GM19455 (cell line): ENCODE measurements at regions not wholly inside any gene's neighbourhood (a gene's known extent, or its start where the extent isn't known, plus 50 kb on each side); places are given as distances from the start of the nearest gene placed in this dataset.

Experiments
- ATAC-seq: cut with Tn5 transposase; IDR thresholded peaks from one replicate; pipeline ENCODE4 v1.9.1; 2021; ENCODE audit not compliant: unreplicated experiment

- no peak for ATAC-seq
Measured at GRCh38 chr15:96247621-96248305, 82.7 kb upstream of the NR2F2 start.

- no peak for ATAC-seq
Measured at GRCh38 chr15:96252148-96252547, 78.4 kb upstream of the NR2F2 start.

GRCh38 chr15:96253006-96253747 lies 77.3 kb upstream of the NR2F2 start:
- no peak for ATAC-seq

- ATAC-seq, result no peak
Measured at GRCh38 chr15:96254173-96254572, 76.3 kb upstream of the NR2F2 start.

- no peak for ATAC-seq
Measured at GRCh38 chr15:96255599-96255998, 74.9 kb upstream of the NR2F2 start.

- ATAC-seq, result no peak
Measured at GRCh38 chr15:96261575-96262034, 68.9 kb upstream of the NR2F2 start.

- ATAC-seq, result no peak
Measured at GRCh38 chr15:96262097-96262496, 68.4 kb upstream of the NR2F2 start.

- no peak for ATAC-seq
Measured at GRCh38 chr15:96262549-96263489, 67.7 kb upstream of the NR2F2 start.

- ATAC-seq, result no peak
Measured at GRCh38 chr15:96264351-96264798, 66.1 kb upstream of the NR2F2 start.

GRCh38 chr15:96264801-96265515 lies 65.5 kb upstream of the NR2F2 start:
- no peak for ATAC-seq

GRCh38 chr15:96266456-96266855 lies 64.0 kb upstream of the NR2F2 start:
- no peak for ATAC-seq

- ATAC-seq, result no peak
Measured at GRCh38 chr15:96267463-96267862, 63.0 kb upstream of the NR2F2 start.

- ATAC-seq, result no peak
Measured at GRCh38 chr15:96268442-96269204, 61.9 kb upstream of the NR2F2 start.

GRCh38 chr15:96270581-96271172 lies 59.8 kb upstream of the NR2F2 start:
- ATAC-seq, result no peak

- ATAC-seq, result no peak
Measured at GRCh38 chr15:96272427-96272826, 58.1 kb upstream of the NR2F2 start.

GRCh38 chr15:96273317-96274086 lies 57.0 kb upstream of the NR2F2 start:
- ATAC-seq, result no peak

- no peak for ATAC-seq
Measured at GRCh38 chr15:96274087-96274440, 56.4 kb upstream of the NR2F2 start.

- ATAC-seq, result no peak
Measured at GRCh38 chr15:96274698-96275097, 55.8 kb upstream of the NR2F2 start.
